CD4-positive, alpha-beta T cell treated with Interleukin-15 for 4 hours (primary cell): ENCODE measurements at regions not wholly inside any gene's neighbourhood (a gene's known extent, or its start where the extent isn't known, plus 50 kb on each side); places are given as distances from the start of the nearest gene placed in this dataset.
"Not testable (repeated sequence)": the region's sequence is repeated elsewhere in the genome, so short reads cannot be mapped to it uniquely, and the experiment has no call there.

ENCODE experiments used
- DNase-seq: peaks from one replicate; pipeline ENCODE4 v3.0.0-alpha.2; 2020; ENCODE audit warnings: low spot score

- DNase-seq = no peak
Measured at GRCh38 chr4:53920116-53920515, 144.3 kb downstream of the CHIC2 start.

- DNase-seq = no peak
Measured at GRCh38 chr4:53919535-53919934, 144.9 kb downstream of the CHIC2 start.

- DNase-seq = no peak
Measured at GRCh38 chr4:53917729-53918128, 146.7 kb downstream of the CHIC2 start.

GRCh38 chr4:53916431-53916889 lies 147.9 kb downstream of the CHIC2 start:
- DNase-seq = no peak

- DNase-seq = no peak
Measured at GRCh38 chr4:53914313-53915016, 149.9 kb downstream of the CHIC2 start.

GRCh38 chr4:53913771-53914170 lies 150.6 kb downstream of the CHIC2 start:
- DNase-seq = no peak

- no peak for DNase-seq
Measured at GRCh38 chr4:53912766-53913497, 151.5 kb downstream of the CHIC2 start.

GRCh38 chr4:53908661-53909078 lies 155.7 kb downstream of the CHIC2 start:
- peak; percentile 20 for DNase-seq

GRCh38 chr4:53907772-53908171 lies 156.6 kb downstream of the CHIC2 start:
- no peak for DNase-seq

- no peak for DNase-seq
Measured at GRCh38 chr4:53906606-53907190, 157.7 kb downstream of the CHIC2 start.

- no peak for DNase-seq
Measured at GRCh38 chr4:53905941-53906377, 158.4 kb downstream of the CHIC2 start.

- no peak for DNase-seq
Measured at GRCh38 chr4:53905276-53905940, 159.0 kb downstream of the CHIC2 start.

- DNase-seq = no peak
Measured at GRCh38 chr4:53902786-53903185, 161.6 kb downstream of the CHIC2 start.

GRCh38 chr4:53900271-53900649 lies 164.1 kb downstream of the CHIC2 start:
- DNase-seq = no peak

- no peak for DNase-seq
Measured at GRCh38 chr4:53899586-53900270, 164.7 kb downstream of the CHIC2 start.

- DNase-seq = no peak
Measured at GRCh38 chr4:53895137-53895536, 169.3 kb downstream of the CHIC2 start.

- DNase-seq = no peak
Measured at GRCh38 chr4:53890461-53890860, 173.9 kb downstream of the CHIC2 start.

- DNase-seq = no peak
Measured at GRCh38 chr4:53889326-53890055, 174.9 kb downstream of the CHIC2 start.

- DNase-seq = no peak
Measured at GRCh38 chr4:53886090-53886489, 178.3 kb downstream of the CHIC2 start.

- no peak for DNase-seq
Measured at GRCh38 chr4:53885668-53886067, 178.7 kb downstream of the CHIC2 start.

- not testable (repeated sequence) for DNase-seq
Measured at GRCh38 chr4:53877096-53877495, 187.3 kb downstream of the CHIC2 start.
